Osteoblast (primary cell): ENCODE measurements at regions not wholly inside any gene's neighbourhood (a gene's known extent, or its start where the extent isn't known, plus 50 kb on each side); places are given as distances from the start of the nearest gene placed in this dataset.
A peak's percentile ranks its signal among the peaks of the same experiment; 100 is the strongest.

Source experiments
- DNase-seq: peaks from one replicate; pipeline ENCODE4 v3.0.0; 2011; ENCODE audit warnings: low spot score, mixed read lengths; ENCODE audit not compliant: insufficient read length; ENCODE audit errors: missing footprints
- H2AFZ ChIP-seq: 2 replicates; pipeline ENCODE4 v1.6.0; 2011; ENCODE audit warnings: mild to moderate bottlenecking, low read length
- H3K27ac ChIP-seq: 2 replicates; pipeline ENCODE4 v1.5.1; 2011; ENCODE audit warnings: mild to moderate bottlenecking, low read depth, low read length, moderate library complexity
- H3K27me3 ChIP-seq: 2 replicates; pipeline ENCODE4 v1.6.0; 2012; ENCODE audit warnings: mild to moderate bottlenecking, control low read depth, inconsistent platforms, low read length, moderate library complexity; ENCODE audit not compliant: insufficient read depth
- H3K36me3 ChIP-seq: 2 replicates; pipeline ENCODE4 v1.5.1; 2011; ENCODE audit warnings: mild to moderate bottlenecking, low read length, control low read depth, moderate library complexity; ENCODE audit not compliant: insufficient read depth
- H3K4me1 ChIP-seq: 2 replicates; pipeline ENCODE4 v1.5.1; 2011; ENCODE audit warnings: mild to moderate bottlenecking, low read length, control low read depth, moderate library complexity; ENCODE audit not compliant: insufficient read depth
- H3K4me2 ChIP-seq: 2 replicates; pipeline ENCODE4 v1.6.0; 2011; ENCODE audit warnings: mild to moderate bottlenecking, low read length; ENCODE audit not compliant: insufficient read depth
- H3K4me3 ChIP-seq: fragments of 200-600 bp; sonication (generic); 3 replicates; pipeline ENCODE4 v1.5.1; 2012; ENCODE audit warnings: mild to moderate bottlenecking, low read length, inconsistent platforms; ENCODE audit not compliant: insufficient read depth
- H3K79me2 ChIP-seq: 2 replicates; pipeline ENCODE4 v1.6.0; 2012; ENCODE audit warnings: mild to moderate bottlenecking, low read length, control low read depth, inconsistent platforms; ENCODE audit not compliant: insufficient read depth
- H3K9me3 ChIP-seq: 2 replicates; pipeline ENCODE4 v1.5.1; 2011; ENCODE audit warnings: low read depth, low read length, control low read depth
- H4K20me1 ChIP-seq: 2 replicates; pipeline ENCODE4 v1.6.0; 2012; ENCODE audit warnings: mild to moderate bottlenecking, low read length, control low read depth; ENCODE audit not compliant: insufficient read depth
- TF ChIP-seq, protein P1 (sequence below): IDR thresholded peaks from 2 replicates; pipeline ENCODE4 v1.5.1; 2011; ENCODE audit warnings: mild to moderate bottlenecking, low read depth, low read length, moderate library complexity; ENCODE audit errors: extremely low read depth

DNA sequence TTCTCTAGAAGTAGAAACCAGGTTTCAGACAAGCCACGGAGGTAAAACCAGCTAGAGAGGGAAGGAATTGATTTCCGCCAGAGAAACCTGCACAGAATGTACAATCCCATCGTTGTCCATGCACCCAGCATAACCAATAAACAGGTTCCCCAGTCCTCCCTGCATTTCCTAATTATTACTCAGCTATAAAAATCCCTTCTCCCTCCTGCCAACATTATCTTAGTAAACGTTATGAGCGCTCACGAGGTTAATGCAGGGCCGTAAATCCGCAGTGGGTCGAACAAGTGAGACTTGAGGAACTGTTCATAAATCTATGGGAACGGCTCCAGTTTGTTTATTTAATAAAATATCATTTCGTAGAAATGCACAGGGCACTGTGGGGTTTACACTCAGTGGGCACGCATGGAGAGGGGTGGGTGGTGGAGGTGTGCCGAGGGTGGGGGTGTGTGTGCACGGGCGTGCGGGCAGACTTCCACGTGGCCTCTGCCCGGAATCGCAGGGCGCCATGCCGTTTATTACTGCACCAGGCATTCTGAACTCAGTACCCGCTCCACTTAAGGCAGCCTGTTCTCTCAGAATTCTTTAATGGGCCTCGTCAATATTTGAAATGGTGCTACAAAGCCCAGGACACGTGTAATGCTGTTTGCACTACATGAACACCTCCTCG, 257.3 kb downstream of the MIAT start:
- H3K27me3 ChIP-seq = peaks cover 47% of the 10 kb centered on the region

DNA sequence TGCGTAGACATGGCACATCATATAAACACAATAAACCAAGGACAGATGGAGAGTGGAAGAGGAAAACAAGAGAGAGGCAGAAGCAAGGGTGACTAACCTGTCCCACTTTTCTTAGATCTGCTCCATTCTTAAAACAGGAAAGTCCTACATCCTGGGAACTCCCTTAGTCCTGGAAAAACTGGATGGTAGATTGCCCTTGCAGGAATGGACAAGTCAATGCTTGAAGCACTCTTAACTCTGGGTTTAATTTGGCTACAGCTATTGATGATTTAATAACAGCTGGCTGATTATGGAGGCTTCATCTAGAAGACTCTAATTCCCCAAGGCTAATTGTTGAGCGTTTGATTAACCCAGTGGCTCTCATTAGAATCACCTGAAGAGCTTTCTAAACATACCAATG, 258.8 kb downstream of the MIAT start:
- H3K27me3 ChIP-seq = peaks cover 40% of the 10 kb centered on the region

More for the DNA sequence above, 257.3 kb downstream of the MIAT start:
- Histone ChIP-seq H3K9me3 (no peaks in the 10 kb centered on the region), H2AFZ (no peak overlapping the region), H3K79me2 (no peaks in the 10 kb centered on the region), H4K20me1 (no peaks in the 10 kb centered on the region), H3K36me3 (no peaks in the 10 kb centered on the region), H3K27ac (no peak overlapping the region), H3K4me1 (no peaks in the 10 kb centered on the region), H3K4me2 (no peak overlapping the region), H3K4me3 (no peak overlapping the region)
- DNase-seq = no peak
- TF ChIP-seq, protein P1, sequence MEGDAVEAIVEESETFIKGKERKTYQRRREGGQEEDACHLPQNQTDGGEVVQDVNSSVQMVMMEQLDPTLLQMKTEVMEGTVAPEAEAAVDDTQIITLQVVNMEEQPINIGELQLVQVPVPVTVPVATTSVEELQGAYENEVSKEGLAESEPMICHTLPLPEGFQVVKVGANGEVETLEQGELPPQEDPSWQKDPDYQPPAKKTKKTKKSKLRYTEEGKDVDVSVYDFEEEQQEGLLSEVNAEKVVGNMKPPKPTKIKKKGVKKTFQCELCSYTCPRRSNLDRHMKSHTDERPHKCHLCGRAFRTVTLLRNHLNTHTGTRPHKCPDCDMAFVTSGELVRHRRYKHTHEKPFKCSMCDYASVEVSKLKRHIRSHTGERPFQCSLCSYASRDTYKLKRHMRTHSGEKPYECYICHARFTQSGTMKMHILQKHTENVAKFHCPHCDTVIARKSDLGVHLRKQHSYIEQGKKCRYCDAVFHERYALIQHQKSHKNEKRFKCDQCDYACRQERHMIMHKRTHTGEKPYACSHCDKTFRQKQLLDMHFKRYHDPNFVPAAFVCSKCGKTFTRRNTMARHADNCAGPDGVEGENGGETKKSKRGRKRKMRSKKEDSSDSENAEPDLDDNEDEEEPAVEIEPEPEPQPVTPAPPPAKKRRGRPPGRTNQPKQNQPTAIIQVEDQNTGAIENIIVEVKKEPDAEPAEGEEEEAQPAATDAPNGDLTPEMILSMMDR = no peak

DNA sequence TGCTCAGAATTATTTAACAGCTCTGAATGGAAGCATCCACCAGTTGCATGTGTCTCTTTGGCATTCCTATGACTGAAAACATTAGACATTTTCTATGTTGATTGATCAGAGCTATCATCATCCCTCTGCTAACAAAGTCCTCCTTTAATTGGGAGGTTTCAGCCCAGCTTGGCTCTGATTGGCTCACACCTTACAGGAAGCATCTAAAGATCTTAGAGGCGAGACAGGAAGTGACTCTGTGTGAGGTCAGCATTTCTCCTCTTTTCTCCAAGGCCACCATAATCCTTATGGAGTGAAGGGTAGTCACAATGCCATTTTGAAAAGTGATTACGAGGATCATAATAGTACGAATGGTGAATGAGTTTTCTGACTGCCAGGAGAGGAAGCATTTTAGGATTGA, 260.8 kb downstream of the MIAT start:
- H4K20me1 ChIP-seq = no peaks in the 10 kb centered on the region
- no peaks in the 10 kb centered on the region for H3K79me2 ChIP-seq
- H3K4me2 ChIP-seq = no peak overlapping the region
- H3K36me3 ChIP-seq = no peaks in the 10 kb centered on the region
- no peak overlapping the region for H3K27ac ChIP-seq
- peak; percentile 66 for DNase-seq
- H3K9me3 ChIP-seq = no peaks in the 10 kb centered on the region
- H2AFZ ChIP-seq = no peak overlapping the region
- TF ChIP-seq, protein P1 = no peak
- H3K4me1 ChIP-seq = no peaks in the 10 kb centered on the region
- peaks cover 21% of the 10 kb centered on the region for H3K27me3 ChIP-seq
- no peak overlapping the region for H3K4me3 ChIP-seq

More for the DNA sequence above, 258.8 kb downstream of the MIAT start:
- Histone ChIP-seq H3K4me2 (no peak overlapping the region), H3K4me1 (no peaks in the 10 kb centered on the region), H3K4me3 (no peak overlapping the region), H4K20me1 (no peaks in the 10 kb centered on the region), H3K27ac (no peak overlapping the region), H3K36me3 (no peaks in the 10 kb centered on the region), H2AFZ (no peak overlapping the region), H3K9me3 (no peaks in the 10 kb centered on the region), H3K79me2 (no peaks in the 10 kb centered on the region)
- DNase-seq = no peak
- TF ChIP-seq, protein P1 = no peak

DNA sequence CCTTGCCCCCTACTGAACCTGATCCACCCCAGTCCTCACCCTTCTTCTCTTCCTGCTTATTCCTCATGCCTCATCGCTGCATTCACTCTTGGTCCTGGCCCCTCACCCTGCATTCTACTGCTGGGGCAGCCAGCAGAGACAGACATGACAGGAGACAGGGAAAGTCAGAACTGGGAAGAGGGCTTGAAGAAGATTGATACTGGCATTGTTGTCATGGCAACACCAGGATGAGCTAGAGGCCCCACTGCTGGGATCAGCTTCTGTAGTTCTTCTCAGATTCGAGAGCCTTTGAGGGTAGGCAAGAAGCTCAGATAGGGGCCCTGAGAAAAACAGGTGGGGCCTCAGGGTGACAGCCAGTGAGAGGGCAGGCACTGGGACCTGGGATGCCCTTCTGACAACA, 264.3 kb downstream of the MIAT start:
- no peaks in the 10 kb centered on the region for H3K4me1 ChIP-seq
- no peak overlapping the region for H2AFZ ChIP-seq
- peaks cover 11% of the 10 kb centered on the region for H3K27me3 ChIP-seq
- no peak overlapping the region for H3K4me3 ChIP-seq
- DNase-seq = no peak
- no peak overlapping the region for H3K4me2 ChIP-seq
- no peak overlapping the region for H3K27ac ChIP-seq
- H3K9me3 ChIP-seq = no peaks in the 10 kb centered on the region
- no peaks in the 10 kb centered on the region for H3K79me2 ChIP-seq
- TF ChIP-seq, protein P1 = no peak
- no peaks in the 10 kb centered on the region for H4K20me1 ChIP-seq
- no peaks in the 10 kb centered on the region for H3K36me3 ChIP-seq
